ENCODE measurements at regions not wholly inside any gene's neighbourhood (a gene's known extent, or its start where the extent isn't known, plus 50 kb on each side); places are given as distances from the start of the nearest gene placed in this dataset.
"Not testable (repeated sequence)": the region's sequence is repeated elsewhere in the genome, so short reads cannot be mapped to it uniquely, and the experiment has no call there.

GRCh38 chrX:85808217-85808616, 239.1 kb downstream of the CHM start:
- DNase-seq = no peak
- no peak for TF ChIP-seq CTCF (IDR thresholded peaks at IDR 0.05; ENCODE audit: low read depth, low read length, missing control alignments)
- Histone ChIP-seq H3K4me3 (ENCODE audit: low read depth, low read length) (no peak overlapping the region), H3K27ac (no peak overlapping the region), H3K36me3 (replicated peaks) (no peaks in the 10 kb centered on the region), H3K27me3 (replicated peaks) (no peaks in the 10 kb centered on the region)
- in situ Hi-C loops (cut with HindIII; ENCODE audit: low pct_ligation_motif_present, low sequenced_read_pairs) = no loop called here

- H3K4me3 ChIP-seq (ENCODE audit: low read depth, low read length); H3K27me3 ChIP-seq (replicated peaks); in situ Hi-C loops (cut with HindIII; ENCODE audit: low pct_ligation_motif_present, low sequenced_read_pairs); H3K27ac ChIP-seq; H3K36me3 ChIP-seq (replicated peaks); DNase-seq: not testable (repeated sequence)
Measured at GRCh38 chrX:85772391-85772790, 275.0 kb downstream of the CHM start.

GRCh38 chrX:85765651-85766050, 281.7 kb downstream of the CHM start:
- no peaks in the 10 kb centered on the region for H3K36me3 ChIP-seq (replicated peaks)
- no peak for DNase-seq
- H3K27ac ChIP-seq = no peak overlapping the region
- H3K4me3 ChIP-seq (ENCODE audit: low read depth, low read length) = no peak overlapping the region
- in situ Hi-C loops (cut with HindIII; ENCODE audit: low pct_ligation_motif_present, low sequenced_read_pairs) = no loop called here
- no peaks in the 10 kb centered on the region for H3K27me3 ChIP-seq (replicated peaks)
- TF ChIP-seq CTCF (IDR thresholded peaks at IDR 0.05; ENCODE audit: low read depth, low read length, missing control alignments) = no peak

GRCh38 chrX:85723025-85723424, 324.3 kb downstream of the CHM start:
- DNase-seq; H3K4me3 ChIP-seq (ENCODE audit: low read depth, low read length); H3K27me3 ChIP-seq (replicated peaks); H3K36me3 ChIP-seq (replicated peaks); H3K27ac ChIP-seq; in situ Hi-C loops (cut with HindIII; ENCODE audit: low pct_ligation_motif_present, low sequenced_read_pairs): not testable (repeated sequence)

- H3K27me3 ChIP-seq (replicated peaks); H3K4me3 ChIP-seq (ENCODE audit: low read depth, low read length); H3K27ac ChIP-seq; in situ Hi-C loops (cut with HindIII; ENCODE audit: low pct_ligation_motif_present, low sequenced_read_pairs); H3K36me3 ChIP-seq (replicated peaks); DNase-seq: not testable (repeated sequence)
Measured at GRCh38 chrX:85703233-85703632, 323.8 kb upstream of the POF1B start.

- no peaks in the 10 kb centered on the region for H3K36me3 ChIP-seq (replicated peaks)
- in situ Hi-C loops (cut with HindIII; ENCODE audit: low pct_ligation_motif_present, low sequenced_read_pairs) = no loop called here
- H3K4me3 ChIP-seq (ENCODE audit: low read depth, low read length) = no peak overlapping the region
- H3K27ac ChIP-seq = no peak overlapping the region
- no peak for TF ChIP-seq CTCF (IDR thresholded peaks at IDR 0.05; ENCODE audit: low read depth, low read length, missing control alignments)
- no peaks in the 10 kb centered on the region for H3K27me3 ChIP-seq (replicated peaks)
- no peak for DNase-seq
Measured at GRCh38 chrX:85698921-85699320, 319.5 kb upstream of the POF1B start.

GRCh38 chrX:85685843-85686242, 306.4 kb upstream of the POF1B start:
- Histone ChIP-seq H3K27me3 (replicated peaks) (no peaks in the 10 kb centered on the region), H3K4me3 (ENCODE audit: low read depth, low read length) (no peak overlapping the region), H3K36me3 (replicated peaks) (no peaks in the 10 kb centered on the region), H3K27ac (no peak overlapping the region)
- no peak for DNase-seq
- in situ Hi-C loops (cut with HindIII; ENCODE audit: low pct_ligation_motif_present, low sequenced_read_pairs) = no loop called here
- TF ChIP-seq CTCF (IDR thresholded peaks at IDR 0.05; ENCODE audit: low read depth, low read length, missing control alignments) = no peak

Data from brain microvascular endothelial cell (primary cell).